ENCODE measurements at regions not wholly inside any gene's neighbourhood (a gene's known extent, or its start where the extent isn't known, plus 50 kb on each side); places are given as distances from the start of the nearest gene placed in this dataset.

- Histone ChIP-seq H3K4me3 (ENCODE audit: low read depth in 1 of 2, low read length in 2 of 2) (no peak overlapping the region), H3K36me3 (ENCODE audit: control insufficient read depth in 1 of 2, insufficient read depth in 2 of 2, low read length in 2 of 2) (no peaks in the 10 kb centered on the region), H3K27ac (ENCODE audit: low read length) (no peak overlapping the region), H3K27me3 (ENCODE audit: low read depth, low read length) (no peaks in the 10 kb centered on the region), H3K4me1 (ENCODE audit: control insufficient read depth in 1 of 2, insufficient read depth in 2 of 2, low read length in 2 of 2) (no peaks in the 10 kb centered on the region), H3K9me3 (ENCODE audit: control insufficient read depth in 1 of 2, low read length in 2 of 2) (peaks cover 0 to 4% of the 10 kb centered on the region in 2 donors)
Measured at GRCh38 chr15:52866698-52867097, 76.6 kb upstream of the ONECUT1 start.

DNA sequence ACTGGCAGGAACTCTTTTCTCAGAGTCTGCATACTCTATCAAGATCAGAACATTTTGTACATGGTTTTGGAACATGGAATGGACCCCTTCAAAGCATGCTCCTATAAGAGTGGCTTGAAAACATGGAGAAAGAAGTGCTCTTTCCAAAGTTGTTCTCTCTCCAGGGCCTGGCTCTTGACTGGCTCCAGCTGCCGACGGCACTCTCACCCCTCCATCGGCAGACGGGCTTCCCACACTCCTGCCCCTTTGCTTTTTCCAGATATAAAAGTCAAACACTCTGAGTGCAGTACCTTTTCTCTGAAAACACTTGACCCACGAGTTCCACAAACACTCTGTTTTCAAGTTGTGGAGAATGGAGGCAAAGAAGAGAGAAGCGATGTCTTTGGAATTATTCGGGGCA, 72.5 kb upstream of the ONECUT1 start:
- no peaks in the 10 kb centered on the region for H3K27me3 ChIP-seq (ENCODE audit: low read depth, low read length)
- H3K36me3 ChIP-seq (ENCODE audit: control insufficient read depth in 1 of 2, insufficient read depth in 2 of 2, low read length in 2 of 2), result no peaks in the 10 kb centered on the region
- no peak overlapping the region for H3K27ac ChIP-seq (ENCODE audit: low read length)
- no peak overlapping the region for H3K4me3 ChIP-seq (ENCODE audit: low read depth in 1 of 2, low read length in 2 of 2)
- peaks cover 0 to 4% of the 10 kb centered on the region in 2 donors for H3K9me3 ChIP-seq (ENCODE audit: control insufficient read depth in 1 of 2, low read length in 2 of 2)
- no peaks in the 10 kb centered on the region for H3K4me1 ChIP-seq (ENCODE audit: control insufficient read depth in 1 of 2, insufficient read depth in 2 of 2, low read length in 2 of 2)

GRCh38 chr15:52858782-52859176, 68.6 kb upstream of the ONECUT1 start:
- Histone ChIP-seq H3K27ac (ENCODE audit: low read length) (no peak overlapping the region), H3K36me3 (ENCODE audit: control insufficient read depth in 1 of 2, insufficient read depth in 2 of 2, low read length in 2 of 2) (no peaks in the 10 kb centered on the region), H3K27me3 (ENCODE audit: low read depth, low read length) (no peaks in the 10 kb centered on the region), H3K4me3 (ENCODE audit: low read depth in 1 of 2, low read length in 2 of 2) (no peak overlapping the region), H3K9me3 (ENCODE audit: control insufficient read depth in 1 of 2, low read length in 2 of 2) (no peaks in the 10 kb centered on the region), H3K4me1 (ENCODE audit: control insufficient read depth in 1 of 2, insufficient read depth in 2 of 2, low read length in 2 of 2) (no peaks in the 10 kb centered on the region)

DNA sequence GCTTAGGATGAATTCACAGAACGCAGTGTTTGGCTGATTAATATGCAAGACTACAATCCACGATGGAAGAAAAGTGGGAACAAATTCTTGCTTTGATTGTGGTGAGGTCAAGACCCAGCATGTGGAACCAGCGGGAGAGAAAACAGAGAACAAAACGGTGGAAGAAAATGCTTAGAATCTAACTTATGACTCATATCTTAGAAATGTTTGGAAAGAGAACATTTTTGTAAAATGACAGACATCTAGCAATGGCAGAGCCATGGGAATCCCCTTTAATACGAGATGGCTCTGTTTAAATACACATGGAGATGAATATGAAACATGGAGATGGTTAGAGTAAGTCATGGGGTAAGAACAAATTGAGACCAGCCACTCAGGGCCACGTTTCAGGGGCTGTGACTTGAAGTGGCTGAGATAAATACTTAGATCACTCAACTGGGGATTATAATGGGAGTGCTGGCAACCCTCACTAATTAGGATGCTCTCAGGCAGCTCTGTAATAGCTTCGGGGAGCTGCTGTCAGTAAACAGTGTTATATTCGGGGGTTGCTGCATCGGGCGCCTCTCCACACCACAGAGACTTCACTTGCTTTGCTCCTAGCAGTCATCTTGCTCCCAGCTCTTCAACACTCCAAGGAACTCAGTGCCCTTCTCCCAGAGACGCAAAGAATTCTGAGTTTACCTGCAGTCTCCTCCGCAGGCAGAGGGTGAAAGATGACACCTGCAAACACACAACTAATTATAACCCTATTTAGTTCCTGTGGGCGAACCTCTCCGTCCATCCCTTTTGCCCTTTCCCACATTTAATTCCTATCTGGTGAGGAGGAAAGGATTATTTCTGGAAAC, 68.0 kb upstream of the ONECUT1 start:
- Histone ChIP-seq H3K4me3 (ENCODE audit: low read depth in 1 of 2, low read length in 2 of 2) (no peak overlapping the region), H3K36me3 (ENCODE audit: control insufficient read depth in 1 of 2, insufficient read depth in 2 of 2, low read length in 2 of 2) (no peaks in the 10 kb centered on the region), H3K9me3 (ENCODE audit: control insufficient read depth in 1 of 2, low read length in 2 of 2) (no peaks in the 10 kb centered on the region), H3K4me1 (ENCODE audit: control insufficient read depth in 1 of 2, insufficient read depth in 2 of 2, low read length in 2 of 2) (no peaks in the 10 kb centered on the region), H3K27me3 (ENCODE audit: low read depth, low read length) (no peaks in the 10 kb centered on the region), H3K27ac (ENCODE audit: low read length) (no peak overlapping the region)

GRCh38 chr15:52857471-52857870, 67.3 kb upstream of the ONECUT1 start:
- Histone ChIP-seq H3K9me3 (ENCODE audit: control insufficient read depth in 1 of 2, low read length in 2 of 2) (no peaks in the 10 kb centered on the region), H3K27ac (ENCODE audit: low read length) (no peak overlapping the region), H3K4me3 (ENCODE audit: low read depth in 1 of 2, low read length in 2 of 2) (no peak overlapping the region), H3K36me3 (ENCODE audit: control insufficient read depth in 1 of 2, insufficient read depth in 2 of 2, low read length in 2 of 2) (no peaks in the 10 kb centered on the region), H3K4me1 (ENCODE audit: control insufficient read depth in 1 of 2, insufficient read depth in 2 of 2, low read length in 2 of 2) (no peaks in the 10 kb centered on the region), H3K27me3 (ENCODE audit: low read depth, low read length) (no peaks in the 10 kb centered on the region)

GRCh38 chr15:52856286-52856685, 66.2 kb upstream of the ONECUT1 start:
- H3K36me3 ChIP-seq (ENCODE audit: control insufficient read depth in 1 of 2, insufficient read depth in 2 of 2, low read length in 2 of 2), result no peaks in the 10 kb centered on the region
- H3K9me3 ChIP-seq (ENCODE audit: control insufficient read depth in 1 of 2, low read length in 2 of 2), result no peaks in the 10 kb centered on the region
- no peaks in the 10 kb centered on the region for H3K27me3 ChIP-seq (ENCODE audit: low read depth, low read length)
- H3K4me1 ChIP-seq (ENCODE audit: control insufficient read depth in 1 of 2, insufficient read depth in 2 of 2, low read length in 2 of 2), result no peaks in the 10 kb centered on the region
- H3K27ac ChIP-seq (ENCODE audit: low read length), result no peak overlapping the region
- no peak overlapping the region for H3K4me3 ChIP-seq (ENCODE audit: low read depth in 1 of 2, low read length in 2 of 2)

DNA sequence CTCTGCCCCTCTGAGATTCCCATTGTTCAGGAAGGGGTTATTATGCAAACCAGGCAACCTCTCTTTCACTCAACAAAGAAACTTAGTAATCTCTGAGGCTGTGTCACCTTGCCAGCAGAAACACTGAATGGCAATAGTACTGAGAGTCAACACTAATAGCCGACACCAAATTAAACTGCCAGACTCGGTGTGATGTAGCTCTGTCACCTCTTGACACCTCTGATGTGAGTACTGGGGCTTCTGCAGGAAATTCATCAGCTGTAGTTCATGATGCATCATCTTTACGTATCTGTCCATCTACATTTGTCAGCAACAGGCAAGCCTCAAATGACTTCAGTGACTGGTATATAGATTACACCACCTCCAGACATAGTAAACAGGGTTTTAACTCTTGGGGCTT, 65.0 kb upstream of the ONECUT1 start:
- H3K36me3 ChIP-seq (ENCODE audit: control insufficient read depth in 1 of 2, insufficient read depth in 2 of 2, low read length in 2 of 2), result no peaks in the 10 kb centered on the region
- no peaks in the 10 kb centered on the region for H3K4me1 ChIP-seq (ENCODE audit: control insufficient read depth in 1 of 2, insufficient read depth in 2 of 2, low read length in 2 of 2)
- no peaks in the 10 kb centered on the region for H3K27me3 ChIP-seq (ENCODE audit: low read depth, low read length)
- H3K9me3 ChIP-seq (ENCODE audit: control insufficient read depth in 1 of 2, low read length in 2 of 2), result no peaks in the 10 kb centered on the region
- H3K27ac ChIP-seq (ENCODE audit: low read length), result no peak overlapping the region
- H3K4me3 ChIP-seq (ENCODE audit: low read depth in 1 of 2, low read length in 2 of 2), result no peak overlapping the region

GRCh38 chr15:52844823-52845222, 54.7 kb upstream of the ONECUT1 start:
- Histone ChIP-seq H3K4me3 (ENCODE audit: low read depth in 1 of 2, low read length in 2 of 2) (no peak overlapping the region), H3K36me3 (ENCODE audit: control insufficient read depth in 1 of 2, insufficient read depth in 2 of 2, low read length in 2 of 2) (no peaks in the 10 kb centered on the region), H3K27ac (ENCODE audit: low read length) (no peak overlapping the region), H3K4me1 (ENCODE audit: control insufficient read depth in 1 of 2, insufficient read depth in 2 of 2, low read length in 2 of 2) (no peaks in the 10 kb centered on the region), H3K9me3 (ENCODE audit: control insufficient read depth in 1 of 2, low read length in 2 of 2) (peaks cover 0 to 3% of the 10 kb centered on the region in 2 donors), H3K27me3 (ENCODE audit: low read depth, low read length) (no peaks in the 10 kb centered on the region)
